A673 (cell line): ENCODE measurements at regions not wholly inside any gene's neighbourhood (a gene's known extent, or its start where the extent isn't known, plus 50 kb on each side); places are given as distances from the start of the nearest gene placed in this dataset.

ENCODE experiments used
- EZH2 ChIP-seq: fragments of 200-600 bp; sonication (generic); IDR thresholded peaks from 2 replicates; pipeline ENCODE4 v1.6.1; 2017; ENCODE audit warnings: borderline replicate concordance, low read depth, mild to moderate bottlenecking, mixed read lengths, antibody characterized with exemption, low read length; ENCODE audit not compliant: poor library complexity, severe bottlenecking
- TF ChIP-seq, protein P1 (sequence below): fragments of 300-800, 200-600 bp; sonication (generic); conservative IDR thresholded peaks from 2 replicates; pipeline ENCODE4 v1.5.1; 2017; ENCODE audit warnings: low read depth, mild to moderate bottlenecking, antibody characterized with exemption, low read length, moderate library complexity, mixed read lengths

GRCh38 chr18:8962192-8962779, 140.2 kb upstream of the NDUFV2 start:
- TF ChIP-seq, protein P1, sequence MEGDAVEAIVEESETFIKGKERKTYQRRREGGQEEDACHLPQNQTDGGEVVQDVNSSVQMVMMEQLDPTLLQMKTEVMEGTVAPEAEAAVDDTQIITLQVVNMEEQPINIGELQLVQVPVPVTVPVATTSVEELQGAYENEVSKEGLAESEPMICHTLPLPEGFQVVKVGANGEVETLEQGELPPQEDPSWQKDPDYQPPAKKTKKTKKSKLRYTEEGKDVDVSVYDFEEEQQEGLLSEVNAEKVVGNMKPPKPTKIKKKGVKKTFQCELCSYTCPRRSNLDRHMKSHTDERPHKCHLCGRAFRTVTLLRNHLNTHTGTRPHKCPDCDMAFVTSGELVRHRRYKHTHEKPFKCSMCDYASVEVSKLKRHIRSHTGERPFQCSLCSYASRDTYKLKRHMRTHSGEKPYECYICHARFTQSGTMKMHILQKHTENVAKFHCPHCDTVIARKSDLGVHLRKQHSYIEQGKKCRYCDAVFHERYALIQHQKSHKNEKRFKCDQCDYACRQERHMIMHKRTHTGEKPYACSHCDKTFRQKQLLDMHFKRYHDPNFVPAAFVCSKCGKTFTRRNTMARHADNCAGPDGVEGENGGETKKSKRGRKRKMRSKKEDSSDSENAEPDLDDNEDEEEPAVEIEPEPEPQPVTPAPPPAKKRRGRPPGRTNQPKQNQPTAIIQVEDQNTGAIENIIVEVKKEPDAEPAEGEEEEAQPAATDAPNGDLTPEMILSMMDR = no peak
- TF ChIP-seq EZH2 = no peak
